Activated B cell treated with CpG ODN at 0.5 μM for 24 hours (primary cell): ENCODE measurements at regions not wholly inside any gene's neighbourhood (a gene's known extent, or its start where the extent isn't known, plus 50 kb on each side); places are given as distances from the start of the nearest gene placed in this dataset.

Experiments used
- ATAC-seq: fragments of 200-7000 bp; cut with Tn5 transposase; one replicate; pipeline ENCODE4 v1.10.0; 2021; ENCODE audit warnings: low read depth, mild to moderate bottlenecking, moderate library complexity
- CTCF ChIA-PET: fragments of 350-600 bp; sonication (Branson Sonifier 250); formaldehyde crosslinking; loops from one replicate; lab custom pipeline; 2021; ENCODE audit warnings: antibody characterized with exemption; lab: Charles Lee
- POLR2A ChIA-PET: fragments of 350-600 bp; sonication (Branson Sonifier 250); formaldehyde crosslinking; loops from one replicate; lab custom pipeline; 2021; ENCODE audit warnings: antibody characterized with exemption; lab: Charles Lee
- DNase-seq: peaks from one replicate; pipeline ENCODE4 v3.0.0; 2022
- H3K27ac Mint-ChIP-seq: one replicate; pipeline ENCODE4 v1.8.0; 2020; ENCODE audit warnings: mixed read lengths
- H3K27me3 Mint-ChIP-seq: one replicate; pipeline ENCODE4 v1.8.0; 2021; ENCODE audit warnings: mixed read lengths
- H3K36me3 Mint-ChIP-seq: one replicate; pipeline ENCODE4 v1.8.0; 2021; ENCODE audit warnings: low read depth, mixed read lengths
- H3K4me1 Mint-ChIP-seq: one replicate; pipeline ENCODE4 v1.8.0; 2021; ENCODE audit warnings: mixed read lengths
- H3K4me3 Mint-ChIP-seq: one replicate; pipeline ENCODE4 v1.8.0; 2020; ENCODE audit warnings: mild to moderate bottlenecking, mixed read lengths
- H3K9me3 Mint-ChIP-seq: one replicate; pipeline ENCODE4 v1.8.0; 2020; ENCODE audit warnings: mixed read lengths
- intact Hi-C: fragments of 100-400 bp; cut with micrococcal nuclease; formaldehyde crosslinking; loops from one replicate; pipeline ENCODE4 v1.15.1; 2024
- TF ChIP-seq, protein P1 (sequence below): fragments of 200-600 bp; IDR thresholded peaks from one replicate; pipeline ENCODE4 v1.8.0; 2022; ENCODE audit warnings: antibody characterized with exemption, mild to moderate bottlenecking

DNA sequence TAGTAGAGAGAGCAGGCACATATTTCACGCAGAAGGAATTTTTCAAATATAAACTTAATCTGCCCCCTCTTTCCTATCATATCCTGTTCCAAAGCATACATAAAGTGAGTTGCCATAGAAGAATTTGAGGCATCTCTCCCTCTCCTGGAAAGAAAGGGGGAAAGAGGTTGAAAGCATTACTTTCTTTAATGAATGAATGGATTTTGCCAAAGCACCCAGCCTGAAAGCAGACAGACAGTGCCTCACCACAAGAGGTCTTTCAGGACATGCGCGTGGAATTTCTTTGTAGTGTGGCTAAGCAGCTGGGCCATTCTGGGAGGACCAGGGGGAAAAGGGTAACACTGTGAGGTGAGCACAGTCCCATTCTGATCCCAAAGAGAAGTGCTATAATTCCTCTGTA is 651.4 kb downstream of the IQCM start:
- Mint-ChIP-seq H3K9me3 (peaks cover 4% of the 10 kb centered on the region), H3K36me3 (no peaks in the 10 kb centered on the region), H3K27ac (no peak overlapping the region), H3K4me1 (no peaks in the 10 kb centered on the region), H3K27me3 (no peaks in the 10 kb centered on the region), H3K4me3 (no peak overlapping the region)
- ATAC-seq = no peak
- ChIA-PET POLR2A (no interaction called here), CTCF (no interaction called here)
- intact Hi-C loops = no loop called here
- TF ChIP-seq, protein P1, sequence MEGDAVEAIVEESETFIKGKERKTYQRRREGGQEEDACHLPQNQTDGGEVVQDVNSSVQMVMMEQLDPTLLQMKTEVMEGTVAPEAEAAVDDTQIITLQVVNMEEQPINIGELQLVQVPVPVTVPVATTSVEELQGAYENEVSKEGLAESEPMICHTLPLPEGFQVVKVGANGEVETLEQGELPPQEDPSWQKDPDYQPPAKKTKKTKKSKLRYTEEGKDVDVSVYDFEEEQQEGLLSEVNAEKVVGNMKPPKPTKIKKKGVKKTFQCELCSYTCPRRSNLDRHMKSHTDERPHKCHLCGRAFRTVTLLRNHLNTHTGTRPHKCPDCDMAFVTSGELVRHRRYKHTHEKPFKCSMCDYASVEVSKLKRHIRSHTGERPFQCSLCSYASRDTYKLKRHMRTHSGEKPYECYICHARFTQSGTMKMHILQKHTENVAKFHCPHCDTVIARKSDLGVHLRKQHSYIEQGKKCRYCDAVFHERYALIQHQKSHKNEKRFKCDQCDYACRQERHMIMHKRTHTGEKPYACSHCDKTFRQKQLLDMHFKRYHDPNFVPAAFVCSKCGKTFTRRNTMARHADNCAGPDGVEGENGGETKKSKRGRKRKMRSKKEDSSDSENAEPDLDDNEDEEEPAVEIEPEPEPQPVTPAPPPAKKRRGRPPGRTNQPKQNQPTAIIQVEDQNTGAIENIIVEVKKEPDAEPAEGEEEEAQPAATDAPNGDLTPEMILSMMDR = no peak
- no peak for DNase-seq

DNA sequence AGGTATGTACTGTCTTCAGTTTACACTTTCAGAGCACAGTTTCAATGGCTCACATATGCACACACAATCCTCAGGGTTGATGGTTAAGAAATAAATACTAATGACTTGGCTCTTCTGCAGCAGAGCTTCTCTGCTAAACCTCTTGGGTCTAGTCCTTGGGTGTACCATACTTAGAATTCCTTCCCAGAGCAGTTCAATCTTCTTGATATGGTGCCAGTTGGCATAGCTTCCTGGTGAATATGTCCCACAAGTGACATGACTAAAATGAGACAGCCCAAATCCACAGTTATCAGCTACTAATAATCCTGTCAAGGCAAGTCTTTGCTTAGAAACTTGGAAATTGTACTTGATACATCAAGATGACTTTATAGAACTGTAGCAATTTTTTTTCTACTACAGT is 654.4 kb downstream of the IQCM start:
- ChIA-PET POLR2A (no interaction called here), CTCF (interaction anchor here (0.7 kb wide), 1 partner anchor 1294 kb away, joined by 3 read pairs; no protein-coding TSS in a partner anchor)
- Mint-ChIP-seq H3K4me1 (no peaks in the 10 kb centered on the region), H3K36me3 (no peaks in the 10 kb centered on the region), H3K4me3 (no peak overlapping the region), H3K27ac (no peak overlapping the region), H3K27me3 (no peaks in the 10 kb centered on the region), H3K9me3 (peaks cover 4% of the 10 kb centered on the region)
- no peak for ATAC-seq
- DNase-seq = no peak
- intact Hi-C loops = no loop called here
- TF ChIP-seq, protein P1 = no peak

DNA sequence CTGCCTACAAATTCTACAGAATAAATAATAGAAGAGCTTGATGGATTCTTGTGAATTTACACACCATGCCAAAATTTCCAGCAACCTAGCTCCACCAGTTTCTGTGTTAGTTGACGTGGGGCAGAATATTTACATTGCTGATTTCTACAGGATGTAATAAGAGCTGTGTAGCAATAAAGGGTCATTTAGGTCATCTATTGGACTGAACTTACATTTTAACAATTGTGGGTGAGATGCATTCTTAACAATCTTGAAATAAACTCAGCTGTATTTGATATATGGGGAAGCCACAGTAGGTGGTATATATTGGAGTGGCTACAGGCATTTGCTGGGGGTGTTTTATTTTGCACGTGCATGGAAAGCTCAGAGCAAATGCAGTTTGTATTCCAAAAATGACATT is 655.3 kb downstream of the IQCM start:
- POLR2A ChIA-PET = no interaction called here

DNA sequence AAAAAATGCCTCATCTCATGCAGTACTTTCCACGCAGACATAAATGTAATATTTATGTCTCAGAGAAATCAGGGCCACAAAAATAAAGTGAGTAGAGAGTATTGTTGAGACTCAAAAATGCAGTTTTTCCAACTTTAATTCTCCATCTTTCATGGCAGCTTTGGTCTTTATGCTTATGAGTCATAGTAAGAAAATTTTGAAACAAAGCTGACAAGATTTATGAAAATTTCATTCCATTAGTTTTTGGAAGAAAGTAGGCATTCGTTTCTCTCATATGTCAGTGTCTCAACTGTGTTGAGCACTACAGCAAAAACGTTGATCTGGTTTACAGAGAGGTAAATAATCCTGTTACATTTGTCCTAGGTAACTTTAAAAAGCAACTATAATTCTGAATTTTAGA is 656.8 kb downstream of the IQCM start:
- CTCF ChIA-PET = no interaction called here
- intact Hi-C loops = no loop called here
- TF ChIP-seq, protein P1 = no peak
- no peak for ATAC-seq
- no peak for DNase-seq
- Mint-ChIP-seq H3K4me3 (no peak overlapping the region), H3K4me1 (no peaks in the 10 kb centered on the region), H3K9me3 (peaks cover 6% of the 10 kb centered on the region), H3K27me3 (no peaks in the 10 kb centered on the region), H3K36me3 (no peaks in the 10 kb centered on the region), H3K27ac (no peak overlapping the region)
- POLR2A ChIA-PET = no interaction called here

More for the DNA sequence above, 655.3 kb downstream of the IQCM start:
- H3K36me3 Mint-ChIP-seq = no peaks in the 10 kb centered on the region
- no peaks in the 10 kb centered on the region for H3K4me1 Mint-ChIP-seq
- H3K27ac Mint-ChIP-seq = no peak overlapping the region
- no peak for DNase-seq
- H3K9me3 Mint-ChIP-seq = peaks cover 6% of the 10 kb centered on the region
- intact Hi-C loops = no loop called here
- no peak overlapping the region for H3K4me3 Mint-ChIP-seq
- no peaks in the 10 kb centered on the region for H3K27me3 Mint-ChIP-seq
- CTCF ChIA-PET = no interaction called here
- TF ChIP-seq, protein P1 = no peak
- ATAC-seq = no peak

DNA sequence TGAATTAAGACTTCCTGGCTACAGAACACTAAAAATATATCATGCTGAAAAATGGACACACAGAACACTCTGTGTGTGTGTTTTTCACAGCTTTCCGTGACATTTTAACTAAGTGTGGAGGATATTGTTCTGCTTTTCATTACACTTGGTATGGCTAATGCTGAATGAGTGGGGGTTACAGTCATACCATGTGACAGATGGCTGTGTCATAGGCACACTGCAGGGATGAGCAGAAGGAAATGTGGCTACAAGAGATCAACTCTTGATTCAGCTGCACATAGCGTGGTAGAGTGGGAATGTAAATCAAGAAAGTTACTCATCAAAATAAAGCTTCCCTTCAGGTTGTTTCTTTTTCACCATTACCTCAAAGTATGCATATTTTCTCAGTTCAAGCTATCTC is 669.8 kb downstream of the IQCM start:
- no peak for ATAC-seq
- intact Hi-C loops = no loop called here
- H3K9me3 Mint-ChIP-seq = no peaks in the 10 kb centered on the region
- ChIA-PET POLR2A (no interaction called here), CTCF (no interaction called here)
- DNase-seq = no peak
- H3K36me3 Mint-ChIP-seq = no peaks in the 10 kb centered on the region
- H3K27me3 Mint-ChIP-seq = no peaks in the 10 kb centered on the region
- no peak overlapping the region for H3K27ac Mint-ChIP-seq
- H3K4me3 Mint-ChIP-seq = no peak overlapping the region
- TF ChIP-seq, protein P1 = no peak
- H3K4me1 Mint-ChIP-seq = no peaks in the 10 kb centered on the region
